A673 (cell line): ENCODE measurements at regions not wholly inside any gene's neighbourhood (a gene's known extent, or its start where the extent isn't known, plus 50 kb on each side); places are given as distances from the start of the nearest gene placed in this dataset.

Experiments
- BruUV-seq: library from RNA; stranded (reverse); fragments of 400-500 nt; replicated peaks from 2 replicates; lab custom pipeline; 2021; lab: Mats Ljungman, UMichigan
- CTCF ChIA-PET: fragments of 300-600 bp; sonication (Branson Sonifier 250); formaldehyde crosslinking; loops from one replicate; lab custom pipeline; 2022; ENCODE audit warnings: antibody characterized with exemption; lab: Charles Lee
- POLR2A ChIA-PET: fragments of 300-600 bp; sonication (Branson Sonifier 250); formaldehyde crosslinking; loops from one replicate; lab custom pipeline; 2022; ENCODE audit warnings: antibody characterized with exemption; ENCODE audit not compliant: low non-redundant PET; lab: Charles Lee
- DNase-seq: peaks from one replicate; pipeline ENCODE4 v3.0.0-alpha.2; 2015; ENCODE audit warnings: low spot score
- H3K27ac ChIP-seq: fragments of 200-600 bp; sonication (generic); 2 replicates; pipeline ENCODE4 v1.5.1; 2016; ENCODE audit warnings: mixed run types, low read depth, mild to moderate bottlenecking, mixed read lengths, antibody characterized with exemption, low read length; ENCODE audit not compliant: poor library complexity, severe bottlenecking
- H3K27me3 ChIP-seq: fragments of 200-600 bp; sonication (generic); replicated peaks from 2 replicates; pipeline ENCODE4 v1.6.1; 2017; ENCODE audit warnings: mixed run types, low read depth, mild to moderate bottlenecking, mixed read lengths, antibody characterized with exemption, low read length; ENCODE audit not compliant: insufficient read depth, poor library complexity
- H3K36me3 ChIP-seq: fragments of 200-600 bp; sonication (generic); 2 replicates; pipeline ENCODE4 v1.6.1; 2016; ENCODE audit warnings: mixed run types, mild to moderate bottlenecking, mixed read lengths, antibody characterized with exemption, low read length; ENCODE audit not compliant: insufficient read depth, poor library complexity, severe bottlenecking
- H3K4me1 ChIP-seq: fragments of 200-600 bp; sonication (generic); 2 replicates; pipeline ENCODE4 v1.6.1; 2017; ENCODE audit warnings: mixed run types, mild to moderate bottlenecking, mixed read lengths, antibody characterized with exemption, low read length; ENCODE audit not compliant: insufficient read depth, poor library complexity, severe bottlenecking
- H3K4me3 ChIP-seq: fragments of 200-600 bp; sonication (generic); 2 replicates; pipeline ENCODE4 v1.5.1; 2016; ENCODE audit warnings: low read depth, mixed run types, mild to moderate bottlenecking, mixed read lengths, low read length; ENCODE audit not compliant: poor library complexity, severe bottlenecking
- H3K9me3 ChIP-seq: fragments of 200-600 bp; sonication (generic); 2 replicates; pipeline ENCODE4 v1.6.1; 2016; ENCODE audit warnings: mixed run types, low read depth, mild to moderate bottlenecking, mixed read lengths, antibody characterized with exemption, low read length; ENCODE audit not compliant: poor library complexity, severe bottlenecking
- CTCF ChIP-seq: fragments of 300-800, 200-600 bp; sonication (generic); conservative IDR thresholded peaks from 2 replicates; pipeline ENCODE4 v1.5.1; 2017; ENCODE audit warnings: low read depth, mild to moderate bottlenecking, antibody characterized with exemption, low read length, moderate library complexity, mixed read lengths
- EZH2 ChIP-seq: fragments of 200-600 bp; sonication (generic); IDR thresholded peaks from 2 replicates; pipeline ENCODE4 v1.6.1; 2017; ENCODE audit warnings: borderline replicate concordance, low read depth, mild to moderate bottlenecking, mixed read lengths, antibody characterized with exemption, low read length; ENCODE audit not compliant: poor library complexity, severe bottlenecking
- intact Hi-C: fragments of 100-400 bp; cut with micrococcal nuclease; formaldehyde crosslinking; loops from one replicate; pipeline ENCODE4 v1.10.0; 2022; ENCODE audit not compliant: unreplicated experiment

- H3K36me3 ChIP-seq: no peaks in the 10 kb centered on the region
- no peaks in the 10 kb centered on the region for H3K9me3 ChIP-seq
- H3K4me1 ChIP-seq: peaks cover 2% of the 10 kb centered on the region
- TF ChIP-seq EZH2: no peak
- TF ChIP-seq CTCF: no peak
- CTCF ChIA-PET: interaction anchor here (1.1 kb wide), 1 partner anchor 274 kb away, joined by 7 read pairs; no protein-coding TSS in a partner anchor
- no peak for DNase-seq
- POLR2A ChIA-PET: no interaction called here
- no peaks in the 10 kb centered on the region for H3K27me3 ChIP-seq
- H3K4me3 ChIP-seq: no peak overlapping the region
- BruUV-seq: no TSS peak
- intact Hi-C loops: no loop called here
- H3K27ac ChIP-seq: no peak overlapping the region
Observed at GRCh38 chr12:111025301-111025700, 104.9 kb upstream of the MYL2 start.

DNA sequence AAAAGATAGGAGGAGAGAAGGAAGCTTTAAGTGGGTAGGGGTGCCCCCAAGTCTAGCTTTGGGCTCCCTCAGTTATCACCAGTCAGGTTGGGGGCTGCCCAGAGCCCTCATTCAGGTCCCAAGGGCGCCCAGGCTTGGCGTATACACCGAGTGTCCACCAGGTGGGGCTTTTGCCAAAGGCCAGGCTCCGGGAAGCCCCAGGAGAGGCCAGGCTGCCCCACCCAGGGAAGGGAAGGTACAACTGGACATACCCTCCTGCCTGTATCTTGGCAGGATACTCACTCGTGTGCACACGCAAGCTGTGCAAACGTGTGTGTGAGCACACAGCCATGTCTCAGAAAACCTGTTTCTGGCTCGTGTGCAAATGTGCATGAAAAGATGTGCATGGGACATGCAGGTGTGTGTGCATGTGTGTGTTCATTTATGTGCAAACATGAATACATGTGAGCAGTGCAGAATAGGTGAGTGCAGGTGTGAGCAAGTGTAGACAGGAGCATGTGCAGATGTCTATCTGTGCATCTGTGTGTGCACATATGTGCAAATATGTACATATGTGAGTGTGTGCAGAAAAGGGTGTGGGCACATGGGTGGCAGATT lies 103.9 kb upstream of the MYL2 start:
- Histone ChIP-seq H3K4me1 (no peaks in the 10 kb centered on the region), H3K27me3 (no peaks in the 10 kb centered on the region), H3K27ac (no peak overlapping the region), H3K36me3 (no peaks in the 10 kb centered on the region), H3K4me3 (no peak overlapping the region), H3K9me3 (no peaks in the 10 kb centered on the region)
- TF ChIP-seq CTCF (peak; percentile 89), EZH2 (no peak)
- intact Hi-C loops: loop anchor here (1.0 to 5.0 kb wide), 2 partner anchors 273 to 289 kb away; no protein-coding TSS in a partner anchor
- ChIA-PET CTCF (no interaction called here), POLR2A (no interaction called here)
- no TSS peak for BruUV-seq
- DNase-seq: peak; percentile 71

DNA sequence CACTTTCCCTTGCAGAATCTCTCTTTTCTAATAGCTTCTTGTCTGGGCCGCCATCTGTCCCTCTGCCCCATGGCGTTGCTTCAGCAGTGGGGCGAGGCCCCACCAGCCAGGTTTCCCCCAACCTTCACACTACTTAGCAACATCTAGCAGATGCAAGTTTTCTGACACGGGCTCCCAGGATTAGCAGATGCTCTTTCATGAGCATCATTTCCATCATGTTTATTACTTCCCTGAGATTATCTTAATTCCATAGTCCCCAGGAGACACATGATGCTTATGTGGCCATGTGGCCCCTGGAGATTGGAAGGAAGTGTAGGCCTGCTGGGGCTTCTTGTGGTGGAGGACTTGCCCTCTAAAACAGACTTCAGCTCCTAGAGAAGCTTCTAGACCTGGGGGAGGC lies 102.0 kb upstream of the MYL2 start:
- no TSS peak for BruUV-seq
- H3K27me3 ChIP-seq: no peaks in the 10 kb centered on the region
- H3K27ac ChIP-seq: no peak overlapping the region
- CTCF ChIA-PET: no interaction called here
- H3K4me1 ChIP-seq: no peaks in the 10 kb centered on the region
- no peaks in the 10 kb centered on the region for H3K36me3 ChIP-seq
- no peaks in the 10 kb centered on the region for H3K9me3 ChIP-seq
- intact Hi-C loops: loop anchor here (5.0 kb wide), 1 partner anchor 275 kb away; no protein-coding TSS in a partner anchor
- TF ChIP-seq EZH2: no peak
- no peak overlapping the region for H3K4me3 ChIP-seq
- POLR2A ChIA-PET: no interaction called here
- DNase-seq: no peak

DNA sequence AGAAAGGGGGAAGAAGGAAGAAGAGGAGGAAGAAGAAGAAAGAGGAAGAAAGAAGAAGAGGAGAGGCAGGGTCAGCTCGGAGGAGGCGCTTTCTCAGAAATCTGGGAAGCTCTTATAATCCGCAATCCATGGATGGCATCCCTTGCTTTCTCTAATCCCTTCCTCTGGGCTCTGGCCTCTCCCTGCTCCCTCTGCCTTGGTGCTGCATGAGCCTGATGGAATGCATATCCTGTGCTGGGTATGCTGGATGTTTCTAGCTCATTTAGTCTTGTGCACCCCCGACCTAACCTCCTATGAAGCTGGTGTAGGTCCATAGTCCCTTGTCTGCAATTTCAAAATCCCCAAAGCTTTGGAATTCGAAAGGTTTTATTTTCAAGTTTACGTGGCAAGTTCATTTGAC lies 94.2 kb upstream of the MYL2 start:
- Histone ChIP-seq H3K4me3 (no peak overlapping the region), H3K4me1 (no peaks in the 10 kb centered on the region), H3K27me3 (no peaks in the 10 kb centered on the region), H3K36me3 (no peaks in the 10 kb centered on the region), H3K9me3 (no peaks in the 10 kb centered on the region), H3K27ac (no peak overlapping the region)
- no TSS peak for BruUV-seq
- CTCF ChIA-PET: interaction anchor here (0.7 kb wide), 1 partner anchor 284 kb away, joined by 5 read pairs; no protein-coding TSS in a partner anchor
- TF ChIP-seq CTCF: no peak
- DNase-seq: no peak
- intact Hi-C loops: no loop called here
- POLR2A ChIA-PET: no interaction called here
